ENCODE measurements at regions not wholly inside any gene's neighbourhood (a gene's known extent, or its start where the extent isn't known, plus 50 kb on each side); places are given as distances from the start of the nearest gene placed in this dataset.
"Not testable (repeated sequence)": the region's sequence is repeated elsewhere in the genome, so short reads cannot be mapped to it uniquely, and the experiment has no call there.

- H3K9ac ChIP-seq (ENCODE audit: low read length): no peak overlapping the region
- no peaks in the 10 kb centered on the region for H3K9me3 ChIP-seq (ENCODE audit: insufficient read depth, low read length)
- no peak overlapping the region for H3K4me3 ChIP-seq (ENCODE audit: insufficient read depth, low read length, poor library complexity, severe bottlenecking)
- H2AFZ ChIP-seq (ENCODE audit: low read depth, low read length, severe bottlenecking): no peak overlapping the region
- no peak overlapping the region for H3K4me2 ChIP-seq (ENCODE audit: low read depth, low read length, poor library complexity, severe bottlenecking)
- H3K27ac ChIP-seq (ENCODE audit: low read depth, low read length): no peak overlapping the region
- no peaks in the 10 kb centered on the region for H3K36me3 ChIP-seq (ENCODE audit: low read length)
- H3F3A ChIP-seq (ENCODE audit: insufficient read depth): no peaks in the 10 kb centered on the region
- no peaks in the 10 kb centered on the region for H3K9me2 ChIP-seq (replicated peaks; ENCODE audit: insufficient read depth, low read length)
- H3K27me3 ChIP-seq (ENCODE audit: low read length): no peaks in the 10 kb centered on the region
- no peaks in the 10 kb centered on the region for H3K79me2 ChIP-seq (ENCODE audit: insufficient read depth, low read length)
- TF ChIP-seq CTCF (IDR thresholded peaks at IDR 0.05; ENCODE audit: insufficient read depth, low read length, poor library complexity, severe bottlenecking): no peak
- TF ChIP-seq EZH2phosphoT487 (conservative IDR thresholded peaks at IDR 0.05; ENCODE audit: low read length): no peak
- no peaks in the 10 kb centered on the region for H4K20me1 ChIP-seq (ENCODE audit: low read depth, low read length)
These were observed 75.8 kb upstream of the ADRB2 start for GRCh38 chr5:148750614-148751013.

- no peak overlapping the region for H3K4me3 ChIP-seq (ENCODE audit: insufficient read depth, low read length, poor library complexity, severe bottlenecking)
- no peaks in the 10 kb centered on the region for H3F3A ChIP-seq (ENCODE audit: insufficient read depth)
- H3K79me2 ChIP-seq (ENCODE audit: insufficient read depth, low read length): no peaks in the 10 kb centered on the region
- H2AFZ ChIP-seq (ENCODE audit: low read depth, low read length, severe bottlenecking): no peak overlapping the region
- H3K9ac ChIP-seq (ENCODE audit: low read length): no peak overlapping the region
- H3K4me2 ChIP-seq (ENCODE audit: low read depth, low read length, poor library complexity, severe bottlenecking): no peak overlapping the region
- H3K9me2 ChIP-seq (replicated peaks; ENCODE audit: insufficient read depth, low read length): no peaks in the 10 kb centered on the region
- H3K9me3 ChIP-seq (ENCODE audit: insufficient read depth, low read length): no peaks in the 10 kb centered on the region
- H4K20me1 ChIP-seq (ENCODE audit: low read depth, low read length): no peaks in the 10 kb centered on the region
- no peak overlapping the region for H3K27ac ChIP-seq (ENCODE audit: low read depth, low read length)
- TF ChIP-seq EZH2phosphoT487 (conservative IDR thresholded peaks at IDR 0.05; ENCODE audit: low read length) (no peak), CTCF (IDR thresholded peaks at IDR 0.05; ENCODE audit: insufficient read depth, low read length, poor library complexity, severe bottlenecking) (no peak)
- H3K27me3 ChIP-seq (ENCODE audit: low read length): no peaks in the 10 kb centered on the region
- H3K36me3 ChIP-seq (ENCODE audit: low read length): no peaks in the 10 kb centered on the region
These were observed 75.4 kb upstream of the ADRB2 start for GRCh38 chr5:148751025-148751424.

- H3K9me2 ChIP-seq (replicated peaks; ENCODE audit: insufficient read depth, low read length); H3K27me3 ChIP-seq (ENCODE audit: low read length); H3K4me3 ChIP-seq (ENCODE audit: insufficient read depth, low read length, poor library complexity, severe bottlenecking); H3F3A ChIP-seq (ENCODE audit: insufficient read depth); H3K79me2 ChIP-seq (ENCODE audit: insufficient read depth, low read length); H3K36me3 ChIP-seq (ENCODE audit: low read length); H3K4me2 ChIP-seq (ENCODE audit: low read depth, low read length, poor library complexity, severe bottlenecking); H3K27ac ChIP-seq (ENCODE audit: low read depth, low read length); H3K9me3 ChIP-seq (ENCODE audit: insufficient read depth, low read length); H3K9ac ChIP-seq (ENCODE audit: low read length); H4K20me1 ChIP-seq (ENCODE audit: low read depth, low read length); H2AFZ ChIP-seq (ENCODE audit: low read depth, low read length, severe bottlenecking): not testable (repeated sequence)
These were observed 74.0 kb upstream of the ADRB2 start for GRCh38 chr5:148752375-148752774.

GRCh38 chr5:148759101-148759500 is 67.3 kb upstream of the ADRB2 start:
- Histone ChIP-seq H3K9ac (ENCODE audit: low read length) (no peak overlapping the region), H3K9me2 (replicated peaks; ENCODE audit: insufficient read depth, low read length) (no peaks in the 10 kb centered on the region), H3K4me2 (ENCODE audit: low read depth, low read length, poor library complexity, severe bottlenecking) (no peak overlapping the region), H3F3A (ENCODE audit: insufficient read depth) (no peaks in the 10 kb centered on the region), H4K20me1 (ENCODE audit: low read depth, low read length) (no peaks in the 10 kb centered on the region), H3K4me3 (ENCODE audit: insufficient read depth, low read length, poor library complexity, severe bottlenecking) (no peak overlapping the region), H3K27ac (ENCODE audit: low read depth, low read length) (no peak overlapping the region), H3K36me3 (ENCODE audit: low read length) (no peaks in the 10 kb centered on the region), H3K27me3 (ENCODE audit: low read length) (no peaks in the 10 kb centered on the region), H2AFZ (ENCODE audit: low read depth, low read length, severe bottlenecking) (no peak overlapping the region), H3K9me3 (ENCODE audit: insufficient read depth, low read length) (no peaks in the 10 kb centered on the region), H3K79me2 (ENCODE audit: insufficient read depth, low read length) (no peaks in the 10 kb centered on the region)
- TF ChIP-seq CTCF (IDR thresholded peaks at IDR 0.05; ENCODE audit: insufficient read depth, low read length, poor library complexity, severe bottlenecking) (no peak), EZH2phosphoT487 (conservative IDR thresholded peaks at IDR 0.05; ENCODE audit: low read length) (no peak)
